Loucy (cell line): ENCODE measurements at regions not wholly inside any gene's neighbourhood (a gene's known extent, or its start where the extent isn't known, plus 50 kb on each side); places are given as distances from the start of the nearest gene placed in this dataset.

Experiments used
- EZH2phosphoT487 ChIP-seq: fragments of 200-600 bp; IDR thresholded peaks from 2 replicates; pipeline ENCODE4 v1.6.1; 2018; ENCODE audit warnings: antibody characterized with exemption, mild to moderate bottlenecking, moderate library complexity, borderline replicate concordance
- TF ChIP-seq, protein P1 (sequence below): fragments of 200-600 bp; sonication (generic); conservative IDR thresholded peaks from 2 replicates; pipeline ENCODE4 v1.5.1; 2014; ENCODE audit warnings: mild to moderate bottlenecking, antibody characterized with exemption, low read length

DNA sequence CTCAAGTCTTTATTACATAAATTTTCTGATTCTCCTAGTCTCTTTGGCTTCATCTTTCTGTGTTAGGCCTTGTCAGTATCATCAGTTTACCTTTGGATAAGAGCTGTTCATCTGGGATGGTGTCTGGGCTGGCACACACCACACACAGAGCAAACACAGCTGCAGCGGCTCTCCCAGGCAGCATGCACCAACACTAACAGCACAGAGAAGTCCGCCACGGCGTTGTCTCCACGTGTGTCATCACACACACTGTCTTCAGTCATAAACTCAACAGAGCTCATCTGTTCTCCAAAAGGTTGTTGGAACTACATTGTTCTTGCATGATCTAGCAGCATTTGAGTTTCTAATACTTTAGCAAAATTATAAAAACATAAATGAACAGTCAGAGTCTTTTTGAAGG lies 851.9 kb upstream of the FRG1 start:
- TF ChIP-seq EZH2phosphoT487 = no peak
- TF ChIP-seq, protein P1, sequence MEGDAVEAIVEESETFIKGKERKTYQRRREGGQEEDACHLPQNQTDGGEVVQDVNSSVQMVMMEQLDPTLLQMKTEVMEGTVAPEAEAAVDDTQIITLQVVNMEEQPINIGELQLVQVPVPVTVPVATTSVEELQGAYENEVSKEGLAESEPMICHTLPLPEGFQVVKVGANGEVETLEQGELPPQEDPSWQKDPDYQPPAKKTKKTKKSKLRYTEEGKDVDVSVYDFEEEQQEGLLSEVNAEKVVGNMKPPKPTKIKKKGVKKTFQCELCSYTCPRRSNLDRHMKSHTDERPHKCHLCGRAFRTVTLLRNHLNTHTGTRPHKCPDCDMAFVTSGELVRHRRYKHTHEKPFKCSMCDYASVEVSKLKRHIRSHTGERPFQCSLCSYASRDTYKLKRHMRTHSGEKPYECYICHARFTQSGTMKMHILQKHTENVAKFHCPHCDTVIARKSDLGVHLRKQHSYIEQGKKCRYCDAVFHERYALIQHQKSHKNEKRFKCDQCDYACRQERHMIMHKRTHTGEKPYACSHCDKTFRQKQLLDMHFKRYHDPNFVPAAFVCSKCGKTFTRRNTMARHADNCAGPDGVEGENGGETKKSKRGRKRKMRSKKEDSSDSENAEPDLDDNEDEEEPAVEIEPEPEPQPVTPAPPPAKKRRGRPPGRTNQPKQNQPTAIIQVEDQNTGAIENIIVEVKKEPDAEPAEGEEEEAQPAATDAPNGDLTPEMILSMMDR = no peak
